K562 (cell line): ENCODE measurements at regions not wholly inside any gene's neighbourhood (a gene's known extent, or its start where the extent isn't known, plus 50 kb on each side); places are given as distances from the start of the nearest gene placed in this dataset.

Experiments
- ATAC-seq: fragments of 200-7000 bp; cut with Tn5 transposase; 3 replicates; pipeline ENCODE4 v1.9.1; 2020; ENCODE audit warnings: moderate library complexity
- BruUV-seq: library from RNA; stranded (reverse); fragments of 400-500 nt; replicated peaks from 2 replicates; lab custom pipeline; 2021; lab: Mats Ljungman, UMichigan
- CTCF ChIA-PET: fragments of 300-600 bp; formaldehyde crosslinking; extraction: SDS; loops from one replicate; lab custom pipeline; 2021; ENCODE audit warnings: low intra/inter-chr PET ratio; lab: Yijun Ruan, JAX
- POLR2A ChIA-PET: fragments of 300-600, 350-650 bp; sonication (Branson Sonifier 250); formaldehyde crosslinking; extraction: SDS; loops from one replicate; lab custom pipeline; 2021; ENCODE audit warnings: antibody characterized with exemption, inconsistent platforms; lab: Yijun Ruan, JAX
- DNase-seq, 4 experiments: peaks; one replicate each; pipeline versions ENCODE4 v3.0.0 to v3.0.0-alpha.2; 2011 to 2018; ENCODE audit warnings: low spot score in 3 of 4, mixed read lengths in 3 of 4; ENCODE audit errors: extremely low read depth in 1 of 4
- FAIRE-seq: peaks from 2 replicates; lab custom pipeline; 2011; peaks lifted over from hg19 to GRCh38; lab: Jason Lieb, UNC
- H2AFZ ChIP-seq: 2 replicates; pipeline ENCODE4 v1.6.0; 2011; ENCODE audit warnings: low read depth, low read length, control low read depth, inconsistent platforms
- H3K27ac ChIP-seq: fragments of 200-600 bp; 3 replicates; pipeline ENCODE4 v1.8.0; 2011; ENCODE audit warnings: low read depth, mild to moderate bottlenecking, control low read depth, inconsistent platforms, low read length, moderate library complexity, mixed read lengths; ENCODE audit errors: extremely low read depth
- H3K27me3 ChIP-seq, 2 experiments: fragments of 300-600 bp in 1 of 2; 2 replicates in 1 of 2; 3 replicates in 1 of 2; pipeline versions ENCODE4 v1.6.0 to v1.8.0; 2011; ENCODE audit warnings: inconsistent platforms in 2 of 2, low read length in 2 of 2, mild to moderate bottlenecking in 1 of 2, mixed read lengths in 1 of 2, moderate library complexity in 1 of 2; ENCODE audit not compliant: control insufficient read depth in 2 of 2, insufficient read depth in 2 of 2
- H3K36me3 ChIP-seq: fragments of 300-600 bp; 3 replicates; pipeline ENCODE4 v1.8.0; 2011; ENCODE audit warnings: mild to moderate bottlenecking, low read length, inconsistent platforms; ENCODE audit not compliant: control insufficient read depth, insufficient read depth
- H3K4me1 ChIP-seq, 2 experiments: fragments of 200-600 bp in 1 of 2; replicated peaks in 1 of 2; 2 replicates in 1 of 2; 3 replicates in 1 of 2; pipeline versions ENCODE4 v1.5.1 to v1.8.0; 2011; ENCODE audit warnings: inconsistent platforms in 2 of 2, low read length in 2 of 2, mild to moderate bottlenecking in 1 of 2, mixed read lengths in 1 of 2, moderate library complexity in 1 of 2; ENCODE audit not compliant: control insufficient read depth in 2 of 2, insufficient read depth in 2 of 2
- H3K4me2 ChIP-seq: 2 replicates; pipeline ENCODE4 v1.6.1; 2011; ENCODE audit warnings: low read length, control low read depth, inconsistent platforms, mixed read lengths; ENCODE audit not compliant: insufficient read depth
- H3K4me3 ChIP-seq: fragments of 200-600 bp; sonication (generic), shearing (Covaris generic); 2 replicates; pipeline ENCODE4 v1.5.1; 2016; ENCODE audit warnings: control low read depth, inconsistent platforms
- H3K79me2 ChIP-seq: fragments of 200-600 bp; 3 replicates; pipeline ENCODE4 v1.8.0; 2011; ENCODE audit warnings: low read length, inconsistent platforms; ENCODE audit not compliant: control insufficient read depth, insufficient read depth
- H3K9ac ChIP-seq, 2 experiments: 2 replicates each; pipeline versions ENCODE4 v1.6.0 to v1.6.1; 2011; ENCODE audit warnings: low read depth in 2 of 2, low read length in 2 of 2, control low read depth in 1 of 2, inconsistent platforms in 1 of 2, mild to moderate bottlenecking in 1 of 2, mixed read lengths in 1 of 2; ENCODE audit not compliant: insufficient read depth in 1 of 2
- H3K9me1 ChIP-seq: one replicate; pipeline ENCODE4 v1.6.0; 2011; ENCODE audit warnings: inconsistent platforms, mild to moderate bottlenecking, low read length, moderate library complexity; ENCODE audit not compliant: control insufficient read depth, insufficient read depth
- H3K9me3 ChIP-seq: replicated peaks from 2 replicates; pipeline ENCODE4 v1.5.1; 2011; ENCODE audit warnings: low read depth, low read length, inconsistent platforms; ENCODE audit not compliant: control insufficient read depth, insufficient read depth
- H4K20me1 ChIP-seq: replicated peaks from 2 replicates; pipeline ENCODE4 v1.6.1; 2011; ENCODE audit warnings: low read length, inconsistent platforms, mixed read lengths; ENCODE audit not compliant: control insufficient read depth, insufficient read depth
- ASH1L ChIP-seq: fragments of 450-650 bp; IDR thresholded peaks from 2 replicates; pipeline ENCODE4 v1.6.1; 2018; ENCODE audit warnings: borderline replicate concordance, mild to moderate bottlenecking, low read depth; ENCODE audit not compliant: partially characterized antibody
- BMI1 ChIP-seq: fragments of 150-350 bp; IDR thresholded peaks from 2 replicates; pipeline ENCODE4 v1.6.1; 2014; ENCODE audit warnings: low read length
- DPF2 ChIP-seq: fragments of 450-650 bp; IDR thresholded peaks from 2 replicates; pipeline ENCODE4 v1.6.1; 2016
- GTF2A2 ChIP-seq: IDR thresholded peaks from 2 replicates; pipeline ENCODE4 v1.6.1; 2016; ENCODE audit warnings: mild to moderate bottlenecking, missing genetic modification characterization, missing compliant biosample characterization
- MAFF ChIP-seq: IDR thresholded peaks from 2 replicates; pipeline ENCODE4 v1.6.1; 2012; ENCODE audit warnings: low read length, improper control_type of control experiment
- MIER1 ChIP-seq: fragments of 450-650 bp; IDR thresholded peaks from 2 replicates; pipeline ENCODE4 v1.6.1; 2016; ENCODE audit warnings: antibody characterized with exemption, mild to moderate bottlenecking, low read depth
- RB1 ChIP-seq: fragments of 450-650 bp; IDR thresholded peaks from 2 replicates; pipeline ENCODE4 v1.6.1; 2017; ENCODE audit warnings: low read depth, mild to moderate bottlenecking
- RFX7 ChIP-seq: fragments of 250-450 bp; sonication (Bioruptor Pico); IDR thresholded peaks from 2 replicates; pipeline ENCODE4 v1.5.1; 2021; ENCODE audit warnings: mild to moderate bottlenecking
- SAFB2 ChIP-seq: fragments of 200-400 bp; formaldehyde crosslinking; IDR thresholded peaks from 2 replicates; pipeline ENCODE4 v1.6.1; 2018; ENCODE audit warnings: borderline replicate concordance, low read length, low read depth, moderate library complexity; ENCODE audit not compliant: severe bottlenecking
- SREBF1 ChIP-seq: fragments of 150-350 bp; IDR thresholded peaks from 2 replicates; pipeline ENCODE4 v1.6.1; 2014; ENCODE audit warnings: antibody characterized with exemption, low read depth, low read length, borderline replicate concordance
- SREBF2 ChIP-seq: sonication (generic); formaldehyde crosslinking; IDR thresholded peaks from 2 replicates; pipeline ENCODE4 v1.4.0; 2020; ENCODE audit warnings: mild to moderate bottlenecking, missing genetic modification reagents
- SRSF3 ChIP-seq: fragments of 200-400 bp; formaldehyde crosslinking; IDR thresholded peaks from 2 replicates; pipeline ENCODE4 v1.6.1; 2016; ENCODE audit warnings: mild to moderate bottlenecking, low read length, moderate library complexity; ENCODE audit not compliant: insufficient read depth
- SRSF9 ChIP-seq: fragments of 200-400 bp; formaldehyde crosslinking; IDR thresholded peaks from 2 replicates; pipeline ENCODE4 v1.6.1; 2017; ENCODE audit warnings: low read depth, low read length, borderline replicate concordance
- ZFP1 ChIP-seq: fragments of 450-650 bp; formaldehyde crosslinking; IDR thresholded peaks from 2 replicates; pipeline ENCODE4 v1.4.0; 2020; ENCODE audit warnings: mild to moderate bottlenecking, mixed read lengths
- ZNF444 ChIP-seq: fragments of 250-450 bp; sonication (Bioruptor Pico); IDR thresholded peaks from 2 replicates; pipeline ENCODE4 v1.4.0; 2020; ENCODE audit warnings: mild to moderate bottlenecking, moderate library complexity
- ZNF778 ChIP-seq: fragments of 450-650 bp; formaldehyde crosslinking; IDR thresholded peaks from 2 replicates; pipeline ENCODE4 v1.4.0; 2020; ENCODE audit warnings: mild to moderate bottlenecking, moderate library complexity
- WGBS: fragments of 100-300 bp; shearing (Covaris generic); methylation state at CpG from one replicate; pipeline ENCODE4 v1.1.6; 2016; ENCODE audit warnings: low coverage, mixed read lengths; ENCODE audit not compliant: insufficient coverage; ENCODE audit errors: missing lambda C conversion rate; 5-methylcytosine and 5-hydroxymethylcytosine counted together
- in situ Hi-C: fragments of 300-500 bp; cut with MboI; formaldehyde crosslinking; loops from 4 replicates; pipeline ENCODE4 v1.15.0; 2018; ENCODE audit warnings: inconsistent platforms, mixed read lengths
- intact Hi-C: fragments of 100-400 bp; cut with micrococcal nuclease; formaldehyde crosslinking; loops from 2 replicates; pipeline ENCODE4 v1.14.2; 2022
- TF ChIP-seq, protein P1 (sequence below): fragments of 450-650 bp; IDR thresholded peaks from 2 replicates; pipeline ENCODE4 v1.7.0; 2016; ENCODE audit warnings: borderline replicate concordance
- TF ChIP-seq, protein P2 (sequence below): fragments of 450-650 bp; IDR thresholded peaks from 2 replicates; pipeline ENCODE4 v1.6.1; 2014; ENCODE audit warnings: low read depth, mild to moderate bottlenecking, moderate library complexity, borderline replicate concordance
- TF ChIP-seq, protein P3 (sequence below): fragments of 450-650 bp; formaldehyde crosslinking; conservative IDR thresholded peaks from 2 replicates; pipeline ENCODE4 v1.4.0; 2022; ENCODE audit warnings: mild to moderate bottlenecking, missing genetic modification characterization

DNA sequence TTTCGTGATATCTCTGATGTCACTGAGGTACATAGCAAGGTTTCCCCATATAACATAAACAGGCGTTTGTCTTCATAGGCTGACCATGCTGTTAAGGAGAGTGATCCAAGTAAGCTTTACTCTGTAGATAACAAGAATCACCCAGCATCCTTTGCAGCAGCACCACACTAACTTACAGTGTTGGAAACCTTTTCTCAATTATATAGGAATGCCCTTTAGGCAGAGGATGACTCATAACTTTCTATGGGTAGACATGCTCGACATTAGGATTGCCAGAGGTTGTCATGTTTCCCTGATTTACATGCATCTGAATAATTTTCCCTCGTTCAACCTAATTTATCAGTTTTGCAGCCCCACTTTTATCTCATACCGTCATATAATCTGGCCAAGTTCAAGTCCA is 870.0 kb upstream of the CDH9 start:
- no TSS peak for BruUV-seq
- FAIRE-seq, result no peak
- in situ Hi-C loops, result no loop called here

DNA sequence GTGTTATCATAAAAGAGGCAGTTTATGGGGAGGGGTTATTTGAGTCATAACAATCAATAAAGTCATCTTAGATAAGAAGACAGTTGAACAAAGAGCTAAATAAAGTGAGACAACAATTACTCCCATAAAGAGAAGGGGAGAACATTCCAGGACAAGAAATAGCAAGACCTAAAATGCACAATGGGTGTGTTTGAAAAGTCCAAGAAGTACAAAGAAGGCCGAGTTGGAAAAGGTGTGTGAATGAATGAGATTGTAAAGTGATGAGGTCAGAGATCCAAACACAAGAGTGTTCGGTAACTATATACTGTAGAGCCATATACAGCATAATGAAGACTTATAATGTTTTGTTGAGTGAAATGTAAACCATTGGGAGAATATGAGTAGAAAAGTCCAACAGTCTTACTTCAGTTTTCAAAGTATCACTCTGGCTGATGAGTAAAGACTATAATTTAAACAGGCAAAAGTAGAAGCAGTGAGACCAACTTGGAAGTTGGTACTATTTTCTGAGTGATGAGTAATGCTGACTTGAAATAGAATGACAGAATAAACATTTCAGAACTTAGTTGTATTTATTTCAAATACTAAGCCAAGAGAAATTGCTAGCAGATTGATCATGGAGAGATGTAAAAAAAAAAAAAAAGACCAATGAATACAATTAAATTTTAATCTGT is 868.7 kb upstream of the CDH9 start:
- 3% methylated on average over 2 of the region's 2 CpGs for WGBS
- ChIA-PET POLR2A (no interaction called here), CTCF (no interaction called here)
- no peak for FAIRE-seq
- Histone ChIP-seq H3K9me1 (no peaks in the 10 kb centered on the region), H3K27ac (no peak overlapping the region), H3K4me3 (no peak overlapping the region), H3K9me3 (no peaks in the 10 kb centered on the region), H3K36me3 (no peaks in the 10 kb centered on the region), H3K4me1 (no peaks in the 10 kb centered on the region), H3K79me2 (no peaks in the 10 kb centered on the region), H2AFZ (no peak overlapping the region), H3K9ac (no peak overlapping the region), H3K4me2 (no peak overlapping the region), H3K27me3 (no peaks in the 10 kb centered on the region), H4K20me1 (no peaks in the 10 kb centered on the region)
- no peak for DNase-seq
- in situ Hi-C loops, result no loop called here
- no TSS peak for BruUV-seq
- TF ChIP-seq, protein P1, sequence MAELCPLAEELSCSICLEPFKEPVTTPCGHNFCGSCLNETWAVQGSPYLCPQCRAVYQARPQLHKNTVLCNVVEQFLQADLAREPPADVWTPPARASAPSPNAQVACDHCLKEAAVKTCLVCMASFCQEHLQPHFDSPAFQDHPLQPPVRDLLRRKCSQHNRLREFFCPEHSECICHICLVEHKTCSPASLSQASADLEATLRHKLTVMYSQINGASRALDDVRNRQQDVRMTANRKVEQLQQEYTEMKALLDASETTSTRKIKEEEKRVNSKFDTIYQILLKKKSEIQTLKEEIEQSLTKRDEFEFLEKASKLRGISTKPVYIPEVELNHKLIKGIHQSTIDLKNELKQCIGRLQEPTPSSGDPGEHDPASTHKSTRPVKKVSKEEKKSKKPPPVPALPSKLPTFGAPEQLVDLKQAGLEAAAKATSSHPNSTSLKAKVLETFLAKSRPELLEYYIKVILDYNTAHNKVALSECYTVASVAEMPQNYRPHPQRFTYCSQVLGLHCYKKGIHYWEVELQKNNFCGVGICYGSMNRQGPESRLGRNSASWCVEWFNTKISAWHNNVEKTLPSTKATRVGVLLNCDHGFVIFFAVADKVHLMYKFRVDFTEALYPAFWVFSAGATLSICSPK, result no peak
- TF ChIP-seq ASH1L (no peak), RFX7 (no peak), SREBF2 (CRISPR knock-in tag) (no peak)
- TF ChIP-seq, protein P2, sequence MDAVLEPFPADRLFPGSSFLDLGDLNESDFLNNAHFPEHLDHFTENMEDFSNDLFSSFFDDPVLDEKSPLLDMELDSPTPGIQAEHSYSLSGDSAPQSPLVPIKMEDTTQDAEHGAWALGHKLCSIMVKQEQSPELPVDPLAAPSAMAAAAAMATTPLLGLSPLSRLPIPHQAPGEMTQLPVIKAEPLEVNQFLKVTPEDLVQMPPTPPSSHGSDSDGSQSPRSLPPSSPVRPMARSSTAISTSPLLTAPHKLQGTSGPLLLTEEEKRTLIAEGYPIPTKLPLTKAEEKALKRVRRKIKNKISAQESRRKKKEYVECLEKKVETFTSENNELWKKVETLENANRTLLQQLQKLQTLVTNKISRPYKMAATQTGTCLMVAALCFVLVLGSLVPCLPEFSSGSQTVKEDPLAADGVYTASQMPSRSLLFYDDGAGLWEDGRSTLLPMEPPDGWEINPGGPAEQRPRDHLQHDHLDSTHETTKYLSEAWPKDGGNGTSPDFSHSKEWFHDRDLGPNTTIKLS, result no peak
- TF ChIP-seq, protein P3, sequence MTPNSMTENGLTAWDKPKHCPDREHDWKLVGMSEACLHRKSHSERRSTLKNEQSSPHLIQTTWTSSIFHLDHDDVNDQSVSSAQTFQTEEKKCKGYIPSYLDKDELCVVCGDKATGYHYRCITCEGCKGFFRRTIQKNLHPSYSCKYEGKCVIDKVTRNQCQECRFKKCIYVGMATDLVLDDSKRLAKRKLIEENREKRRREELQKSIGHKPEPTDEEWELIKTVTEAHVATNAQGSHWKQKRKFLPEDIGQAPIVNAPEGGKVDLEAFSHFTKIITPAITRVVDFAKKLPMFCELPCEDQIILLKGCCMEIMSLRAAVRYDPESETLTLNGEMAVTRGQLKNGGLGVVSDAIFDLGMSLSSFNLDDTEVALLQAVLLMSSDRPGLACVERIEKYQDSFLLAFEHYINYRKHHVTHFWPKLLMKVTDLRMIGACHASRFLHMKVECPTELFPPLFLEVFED, result no peak
- intact Hi-C loops, result no loop called here
- ATAC-seq, result no peak

More for the DNA sequence above, 870.0 kb upstream of the CDH9 start:
- H3K79me2 ChIP-seq, result no peaks in the 10 kb centered on the region
- TF ChIP-seq ZNF444 (CRISPR knock-in tag) (no peak), SRSF3 (no peak), BMI1 (no peak), RB1 (no peak), MAFF (no peak), SAFB2 (no peak), ZNF778 (CRISPR knock-in tag) (no peak), SREBF1 (no peak), ZFP1 (CRISPR knock-in tag) (no peak), GTF2A2 (tag) (no peak), MIER1 (no peak), SRSF9 (no peak), DPF2 (no peak)
- TF ChIP-seq, all 486 proteins: peak for 0
- Histone ChIP-seq H3K9me3 (no peaks in the 10 kb centered on the region), H3K9me1 (no peaks in the 10 kb centered on the region), H3K36me3 (no peaks in the 10 kb centered on the region), H3K9ac (no peak overlapping the region), H2AFZ (no peak overlapping the region), H3K27me3 (no peaks in the 10 kb centered on the region), H3K4me3 (no peak overlapping the region), H4K20me1 (no peaks in the 10 kb centered on the region), H3K27ac (no peak overlapping the region), H3K4me2 (no peak overlapping the region), H3K4me1 (no peaks in the 10 kb centered on the region)
- no peak for DNase-seq
- ChIA-PET POLR2A (no interaction called here), CTCF (no interaction called here)
- 0% methylated on average over 5 of the region's 5 CpGs for WGBS
- intact Hi-C loops, result no loop called here
- no peak for ATAC-seq
